ENCODE measurements at regions not wholly inside any gene's neighbourhood (a gene's known extent, or its start where the extent isn't known, plus 50 kb on each side); places are given as distances from the start of the nearest gene placed in this dataset.
"Not testable (repeated sequence)": the region's sequence is repeated elsewhere in the genome, so short reads cannot be mapped to it uniquely, and the experiment has no call there.

DNA sequence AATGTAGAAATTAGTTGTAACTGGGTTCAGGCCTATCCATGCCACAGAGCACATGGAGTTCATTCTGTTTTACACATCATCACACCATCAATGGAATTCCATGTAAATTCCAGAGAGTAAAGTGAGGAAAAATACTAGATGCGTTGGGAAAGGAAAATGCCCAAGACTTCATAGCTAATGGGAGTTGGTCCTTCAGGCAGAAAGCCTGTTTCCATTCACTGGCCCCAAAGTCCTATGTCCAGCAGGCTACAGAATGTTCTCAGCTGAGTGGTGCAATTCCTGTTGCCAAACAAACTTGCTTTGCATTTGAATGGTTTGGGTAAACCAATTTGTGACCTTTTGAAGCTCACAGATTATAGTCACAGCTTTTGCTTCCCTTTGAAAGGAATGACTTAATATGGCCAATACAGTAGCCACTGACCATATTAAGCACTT, 164.6 kb upstream of the PFN2 start:
- DNase-seq = no peak

DNA sequence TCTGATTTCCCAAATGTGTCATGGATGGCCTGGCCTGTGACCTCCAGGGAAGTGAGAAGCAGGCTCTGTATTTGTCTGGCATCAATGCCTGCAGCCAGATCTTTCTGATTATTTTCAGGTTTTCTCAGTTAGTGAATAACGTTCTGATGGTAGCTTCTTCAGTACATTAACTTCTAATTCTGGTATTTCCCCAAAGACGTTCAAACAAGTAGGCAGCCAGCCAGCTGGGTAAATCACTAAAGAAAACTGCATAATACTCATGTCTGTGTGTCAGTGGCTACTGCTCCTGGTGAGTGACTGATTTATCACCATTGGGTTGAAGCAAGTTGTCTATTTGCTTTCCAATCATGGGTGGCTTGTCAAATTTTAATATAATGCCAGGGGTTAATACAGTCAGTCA, 162.6 kb upstream of the PFN2 start:
- peak in 1 of 56 donors; percentile 13 for DNase-seq

DNA sequence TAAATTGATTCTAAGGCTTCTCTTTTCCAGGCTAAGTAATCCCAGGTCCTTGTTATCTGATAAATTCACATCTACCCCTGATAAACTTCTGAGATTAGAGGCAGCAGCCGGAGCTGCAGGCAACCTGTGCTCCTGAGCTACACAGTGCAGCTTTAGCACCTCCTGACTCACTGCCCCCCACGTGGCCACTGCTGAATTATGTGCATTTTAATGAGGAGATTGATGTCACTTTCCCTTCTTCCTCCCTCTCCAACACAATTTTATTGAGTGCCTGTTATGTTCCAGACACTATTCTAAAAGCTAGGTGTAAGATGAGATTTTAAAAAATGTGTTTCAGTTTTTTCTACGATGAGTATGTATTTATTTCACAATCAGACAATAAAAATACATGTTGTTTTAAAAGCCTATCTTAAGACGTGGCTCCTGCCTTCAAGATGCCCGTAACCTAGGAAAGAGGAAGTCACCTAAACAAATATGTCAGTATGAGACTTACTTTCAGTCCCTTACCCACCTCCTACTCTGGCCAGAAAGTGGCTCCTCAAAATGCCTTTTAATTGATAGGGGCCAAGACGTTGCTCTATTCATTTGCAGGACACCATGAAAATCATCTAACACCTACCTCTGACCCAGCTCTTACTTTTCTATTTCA, 161.5 kb upstream of the PFN2 start:
- DNase-seq = no peak

DNA sequence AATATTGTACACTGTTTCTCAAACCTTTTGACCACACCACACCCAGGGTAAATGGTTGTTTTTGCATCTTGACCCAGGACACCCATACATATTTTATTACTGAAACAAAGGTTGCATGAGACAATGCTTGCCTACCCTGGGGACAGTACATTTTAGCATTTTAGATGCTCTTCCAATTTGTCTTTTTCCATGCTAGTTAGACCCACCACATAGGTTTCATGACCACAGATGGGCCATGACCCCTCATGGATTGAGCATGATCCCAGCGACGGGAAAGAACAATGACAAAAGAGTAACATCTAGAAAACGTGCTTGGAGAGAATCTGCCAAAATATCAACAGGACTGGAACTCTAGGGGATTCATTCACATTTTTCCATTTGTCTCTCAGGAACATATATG, 161.0 kb upstream of the PFN2 start:
- no peak for DNase-seq

DNA sequence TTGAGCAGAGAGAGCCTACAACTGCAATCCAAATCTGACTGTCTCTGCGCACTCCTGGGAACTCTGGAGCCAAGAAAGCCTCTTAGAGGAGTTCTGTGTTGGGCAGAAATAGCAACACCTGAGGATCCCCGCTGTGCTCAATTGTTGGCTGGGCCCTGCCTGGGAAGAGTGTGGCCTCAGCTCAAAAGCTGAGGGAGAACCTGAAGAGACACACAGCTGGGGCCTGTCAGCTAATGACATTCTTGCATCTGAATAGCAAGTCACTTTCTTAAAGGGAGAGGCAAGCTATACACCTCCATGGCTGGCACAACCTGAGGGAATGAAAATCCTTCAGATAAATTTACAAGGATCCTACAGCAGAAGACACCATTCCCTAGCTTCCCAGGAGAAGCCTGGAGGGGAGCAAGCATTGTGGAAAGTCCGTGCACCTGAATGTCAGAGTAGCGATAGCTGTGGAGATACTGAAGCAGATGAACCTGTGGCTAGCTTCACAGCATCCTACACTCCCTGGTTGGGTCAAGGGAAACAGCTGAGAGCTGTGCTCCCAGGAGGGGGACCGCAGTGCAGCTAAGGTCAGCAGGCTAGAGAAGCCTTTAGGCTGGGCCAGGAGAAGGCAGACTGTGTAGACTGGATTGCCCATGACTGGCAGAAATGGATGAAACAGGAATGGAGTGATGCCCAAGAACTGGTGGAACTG, 159.9 kb upstream of the PFN2 start:
- DNase-seq = no peak

DNA sequence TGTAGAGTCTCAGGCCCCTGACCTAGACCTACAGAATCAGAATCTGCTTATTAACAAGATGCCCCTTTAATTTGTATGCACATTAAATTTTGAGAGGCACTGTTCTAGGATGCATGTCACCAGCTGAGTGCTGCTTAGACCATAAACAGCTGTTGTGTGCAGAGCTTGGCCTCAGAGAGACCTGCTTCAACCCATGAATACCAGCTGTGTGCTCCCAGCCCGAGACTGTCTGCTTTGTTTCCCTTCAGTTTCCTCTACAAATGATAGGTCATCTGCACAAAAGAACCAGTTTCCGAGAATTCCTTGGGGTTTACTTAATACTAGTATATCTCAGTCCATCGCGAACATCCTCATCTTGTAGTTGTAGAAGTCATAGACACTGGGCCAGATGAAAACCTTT, 158.5 kb upstream of the PFN2 start:
- DNase-seq = peak in 1 of 56 donors; percentile 2

DNA sequence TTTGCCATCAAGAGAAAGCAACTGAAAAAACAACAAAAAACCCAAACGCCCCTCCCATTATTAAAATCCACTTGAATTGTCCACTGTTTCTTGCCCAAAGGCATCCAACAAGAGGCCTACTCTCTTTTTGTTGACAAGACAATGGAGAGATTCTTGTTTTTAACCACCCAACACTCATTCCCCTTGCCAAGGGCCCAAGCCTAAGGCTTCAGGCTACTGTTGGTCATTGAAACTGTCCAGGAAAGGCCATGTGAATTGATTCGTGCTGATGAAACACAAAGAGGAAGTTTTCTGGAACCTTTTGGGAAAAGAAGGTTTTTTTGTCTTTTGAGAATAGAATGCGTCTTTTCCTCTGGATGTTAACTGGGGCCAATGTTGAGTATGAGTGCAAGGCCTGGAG, 157.4 kb upstream of the PFN2 start:
- peak in 22 of 56 donors; percentile 2 to 62 (median 20) for DNase-seq

DNA sequence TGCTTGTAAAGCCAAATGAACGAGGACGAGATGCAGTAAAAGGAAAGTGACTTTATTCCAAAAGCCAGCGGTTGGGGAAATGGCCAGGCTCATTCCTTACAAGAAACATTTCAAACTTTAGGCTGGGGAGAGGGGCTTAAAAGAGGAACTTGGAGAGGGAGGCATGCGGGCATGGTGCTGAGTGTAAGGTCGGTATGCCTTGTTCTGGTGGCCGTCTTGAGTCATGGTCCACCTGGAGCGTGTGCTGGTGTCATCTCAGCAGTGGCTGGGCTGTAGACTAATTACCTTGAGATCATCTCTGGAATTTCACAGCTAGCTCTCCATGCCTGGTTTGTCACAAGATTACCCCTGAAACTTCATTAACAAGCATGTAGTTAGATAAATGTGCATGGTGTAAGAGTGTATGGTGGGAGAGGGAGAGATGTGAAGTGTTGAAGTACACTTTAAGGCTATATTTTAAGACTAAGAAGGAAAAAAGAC, 156.4 kb upstream of the PFN2 start:
- DNase-seq = no peak

DNA sequence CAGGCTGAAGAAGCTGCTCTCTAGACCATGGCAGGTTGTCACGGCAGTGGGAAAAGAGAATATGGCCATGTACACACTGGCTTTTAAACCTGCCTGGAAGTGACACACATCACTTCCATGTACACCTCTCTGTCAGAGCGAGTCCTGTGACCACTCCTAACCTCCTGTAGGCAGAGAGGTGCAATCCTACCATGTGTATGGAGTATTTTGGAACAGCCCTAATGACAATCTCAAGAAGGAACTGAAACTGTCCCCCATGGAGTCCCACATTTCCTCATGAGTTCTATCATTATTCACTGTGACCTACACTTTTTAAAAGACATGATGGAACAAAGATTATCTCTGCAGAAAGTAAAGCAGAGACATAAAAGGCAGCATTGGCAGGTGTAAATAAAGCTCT, 153.4 kb upstream of the PFN2 start:
- no peak for DNase-seq

DNA sequence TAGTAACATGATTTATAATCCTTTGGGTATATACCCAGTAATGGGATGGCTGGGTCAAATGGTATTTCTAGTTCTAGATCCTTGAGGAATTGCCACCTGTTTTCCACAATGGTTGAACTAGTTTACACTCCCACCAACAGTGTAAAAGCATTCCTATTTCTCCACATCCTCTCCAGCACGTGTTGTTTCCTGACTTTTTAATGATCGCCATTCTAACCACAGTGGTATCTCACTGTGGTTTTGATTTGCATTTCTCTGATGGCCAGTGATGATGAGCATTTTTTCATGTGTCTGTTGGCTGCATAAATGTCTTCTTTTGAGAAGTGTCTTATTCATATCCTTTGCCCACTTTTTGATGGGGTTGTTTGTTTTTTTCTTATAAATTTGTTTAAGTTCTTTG, 152.6 kb upstream of the PFN2 start:
- not testable (repeated sequence) for DNase-seq

DNA sequence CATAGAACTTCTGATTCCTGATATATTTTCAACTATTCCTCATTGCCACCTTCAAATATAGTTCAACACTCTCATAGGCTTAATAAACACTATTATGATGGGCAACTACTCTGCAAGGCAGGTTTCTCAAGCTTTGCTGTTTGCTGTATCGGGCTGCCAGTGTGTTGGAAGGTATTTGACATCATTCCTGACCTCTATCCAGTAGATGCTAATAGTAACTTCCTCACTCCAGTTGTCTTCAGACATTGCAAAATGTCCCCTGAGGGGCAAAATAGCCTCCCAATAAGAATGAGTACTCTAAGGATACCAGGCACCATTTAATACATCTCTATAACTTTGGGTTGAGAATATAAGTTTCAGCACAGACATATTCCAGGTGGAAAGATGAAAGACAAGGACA, 147.5 kb upstream of the PFN2 start:
- no peak for DNase-seq

DNA sequence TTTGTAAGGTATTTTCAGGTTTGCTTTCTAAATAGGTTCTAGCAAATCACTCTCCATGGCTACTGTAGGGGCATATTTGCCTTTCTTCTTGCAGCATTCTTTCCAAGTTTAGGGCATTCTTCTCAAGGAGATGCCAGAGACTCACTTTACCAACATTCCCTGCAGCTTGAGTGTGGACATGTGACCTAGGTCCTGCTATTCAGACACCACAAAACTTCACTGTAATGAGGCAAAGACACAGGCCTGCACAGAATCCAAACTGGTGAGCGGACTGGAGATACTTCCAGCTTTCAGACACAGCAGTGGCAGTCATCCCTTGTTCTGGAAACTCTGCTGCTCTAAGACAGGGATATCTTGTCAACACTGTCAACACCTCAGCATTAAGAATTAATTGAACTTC, 146.4 kb upstream of the PFN2 start:
- no peak for DNase-seq

DNA sequence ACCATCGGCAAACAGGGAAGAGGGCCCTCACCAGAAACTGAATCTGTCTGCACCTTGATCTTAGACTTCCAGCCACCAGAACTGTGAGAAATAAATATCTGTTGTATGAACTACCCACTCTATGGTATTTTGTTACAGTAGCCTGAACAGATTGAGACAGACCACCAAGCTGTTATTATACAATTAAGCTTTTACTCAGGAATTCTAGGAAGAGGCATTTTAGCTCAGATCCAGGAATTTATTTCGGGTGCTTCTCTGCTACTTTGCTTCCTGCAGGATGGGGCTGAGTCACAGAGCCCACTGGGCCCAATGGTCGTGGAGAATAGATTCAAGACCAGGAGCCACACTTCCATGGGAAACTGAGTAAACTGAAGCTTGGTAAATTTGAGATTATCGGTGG, 145.5 kb upstream of the PFN2 start:
- DNase-seq = no peak

DNA sequence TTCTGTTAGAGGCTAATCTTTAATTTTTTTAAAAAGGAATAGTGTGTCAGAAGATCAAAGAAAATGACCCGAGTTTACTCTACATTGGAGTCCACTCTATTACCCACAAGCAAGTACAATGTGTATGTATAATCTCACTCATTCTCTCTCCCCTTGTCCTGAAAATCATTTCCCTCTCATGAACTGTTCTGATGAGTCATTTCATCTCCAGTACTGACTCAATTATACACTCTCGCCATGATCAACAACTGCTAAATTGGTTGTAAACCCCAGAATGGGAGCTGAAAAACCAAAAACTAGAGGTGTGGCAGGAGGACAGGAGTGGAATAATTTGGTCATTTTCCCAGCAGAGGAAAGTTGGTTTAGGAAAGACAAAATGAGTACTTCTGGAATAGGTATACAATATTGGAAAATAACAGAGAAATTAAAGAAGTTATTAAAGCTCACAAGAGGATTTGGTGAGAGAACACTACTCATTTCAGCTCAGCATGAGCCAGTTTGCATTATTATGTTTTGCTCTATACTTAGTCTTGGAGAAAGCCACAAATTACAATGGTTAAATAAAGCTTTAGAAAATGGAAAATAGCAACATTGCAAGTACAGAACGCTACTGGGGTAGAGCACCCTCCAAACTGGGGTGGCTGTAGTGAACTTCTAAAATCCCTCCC, 144.3 kb upstream of the PFN2 start:
- no peak for DNase-seq

DNA sequence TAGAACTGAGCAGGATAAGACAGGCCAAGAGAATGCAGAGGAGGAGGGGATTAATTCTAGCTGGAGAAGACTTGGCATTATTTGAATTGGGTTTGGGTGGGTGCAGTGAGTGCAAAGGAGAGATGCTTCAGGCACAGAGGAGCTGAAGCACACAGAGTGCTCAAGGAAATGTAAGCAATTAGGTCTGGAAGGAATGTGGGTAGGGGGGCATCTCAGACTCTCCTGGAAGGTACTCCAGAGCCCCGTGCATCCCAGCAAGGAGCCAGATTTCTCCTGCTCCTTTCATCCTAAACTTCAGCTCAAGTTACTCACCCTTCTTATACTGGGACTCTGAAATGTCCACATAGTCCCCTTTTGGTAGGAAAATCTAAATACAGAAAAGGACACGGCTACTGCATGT, 143.6 kb upstream of the PFN2 start:
- DNase-seq = no peak

DNA sequence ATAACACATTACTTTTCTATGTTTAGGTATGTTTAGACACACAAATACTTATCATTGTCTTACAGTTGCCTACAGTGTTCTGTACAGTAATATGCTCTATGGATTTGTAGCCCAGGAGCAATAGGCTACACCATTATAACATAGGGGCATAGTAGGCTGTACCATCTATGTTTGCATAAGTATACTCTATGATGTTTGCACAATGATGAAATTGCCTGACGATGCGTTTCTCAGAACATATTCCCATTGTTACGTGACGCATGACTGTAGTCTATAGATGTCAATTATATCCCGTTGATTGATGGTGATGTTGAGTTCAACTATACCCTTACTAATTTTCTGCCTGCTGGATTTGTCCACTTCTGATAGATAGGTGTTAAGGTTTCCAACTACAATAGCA, 139.4 kb upstream of the PFN2 start:
- DNase-seq = no peak

DNA sequence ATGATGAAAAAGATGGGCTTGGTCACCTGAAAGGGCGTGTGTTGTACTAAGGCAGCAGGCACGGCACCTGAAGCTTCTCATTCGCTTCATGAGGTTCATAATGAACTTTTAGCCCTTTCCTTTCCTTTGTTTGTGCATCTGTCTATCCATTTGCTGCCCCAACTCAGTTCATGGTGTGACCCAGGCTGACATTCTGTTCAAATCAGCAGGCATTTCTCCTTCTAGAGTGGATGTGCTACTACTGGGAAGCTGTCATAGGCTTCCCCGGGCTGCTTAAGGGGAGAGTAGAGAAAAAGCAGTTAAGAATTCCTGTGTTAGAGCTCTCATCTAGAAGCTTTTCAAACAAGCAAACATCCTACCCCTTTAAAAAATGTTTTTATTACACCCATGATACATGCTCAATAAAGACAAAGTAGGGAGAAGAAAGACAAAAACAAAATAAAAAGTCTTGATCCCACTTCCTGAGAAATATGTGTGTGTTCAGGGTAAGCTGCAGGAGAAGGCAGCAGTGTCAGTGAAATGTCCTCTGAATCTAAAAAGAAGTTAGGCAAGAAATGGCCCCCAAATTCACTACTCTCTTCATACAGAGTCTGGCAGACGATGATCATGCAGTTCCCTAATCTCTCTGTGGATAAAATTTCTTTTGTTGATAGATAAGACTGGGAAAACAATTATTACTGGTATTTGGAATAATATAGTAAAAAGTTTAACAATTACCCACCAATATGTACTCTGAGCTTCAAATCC, 136.9 kb upstream of the PFN2 start:
- no peak for DNase-seq

DNA sequence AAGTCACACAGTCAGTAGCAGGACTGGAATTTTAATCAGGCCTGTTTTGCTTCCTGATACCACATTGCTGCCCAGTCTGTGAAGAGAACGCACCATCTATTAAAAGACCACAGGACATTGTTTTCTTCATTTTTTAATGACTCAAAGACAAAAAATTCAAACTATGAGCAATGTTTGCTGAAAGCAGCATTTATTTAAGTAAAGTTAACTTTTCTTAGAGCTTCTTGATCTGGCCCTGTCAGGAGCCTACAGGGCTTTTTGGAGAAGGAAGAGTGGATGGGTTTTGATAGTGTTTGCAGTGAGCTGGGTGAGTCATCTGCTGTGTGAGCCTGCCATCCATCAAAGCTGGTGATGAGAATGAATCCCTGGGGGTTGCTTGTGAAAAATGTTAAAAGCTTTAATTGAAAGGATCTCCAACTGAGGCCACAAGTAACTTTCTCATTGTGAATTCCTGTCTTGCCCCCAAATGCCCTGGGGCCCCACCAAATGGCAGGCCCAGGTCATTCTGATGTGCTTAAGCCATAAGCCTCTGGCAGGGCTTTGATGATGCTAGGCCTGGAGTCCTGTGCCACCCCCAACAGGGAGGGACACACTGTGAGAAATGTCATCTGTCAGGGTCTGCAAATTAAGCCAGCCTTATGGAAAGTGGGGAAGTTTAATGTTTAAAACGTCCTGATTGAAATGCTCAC, 136.2 kb upstream of the PFN2 start:
- no peak for DNase-seq

DNA sequence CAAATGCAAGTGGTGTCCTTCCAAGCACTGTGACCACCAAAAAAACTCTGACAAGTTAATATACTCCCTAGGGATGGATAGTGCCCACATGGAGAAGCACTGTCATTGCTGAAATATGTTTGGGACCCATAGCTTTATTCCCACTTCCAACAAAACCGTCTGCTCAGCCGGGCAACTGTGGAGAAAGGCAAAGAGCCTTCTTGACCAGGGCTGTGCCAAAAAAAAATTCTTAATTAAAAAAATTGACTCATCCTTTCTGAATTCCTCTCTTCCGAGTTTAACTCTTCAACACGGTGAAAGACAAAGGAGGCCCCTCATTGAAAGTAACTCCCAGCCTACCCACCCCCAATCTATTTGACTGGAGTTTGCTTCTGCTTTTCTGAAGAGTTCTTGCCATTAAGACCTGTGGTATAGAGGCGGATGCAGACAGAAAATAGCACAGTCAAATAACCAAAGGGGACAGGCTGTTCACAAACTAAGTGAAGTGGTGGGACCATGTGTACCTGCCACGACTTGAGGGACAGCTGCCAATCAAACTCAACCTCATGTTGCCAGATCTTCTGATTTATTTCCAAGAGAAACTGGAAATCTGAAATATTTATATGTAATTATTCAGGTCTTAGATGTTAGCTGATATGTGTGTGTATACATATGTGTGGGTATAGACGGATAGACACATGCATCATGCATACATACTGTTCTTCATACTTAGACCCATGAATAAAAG, 135.4 kb upstream of the PFN2 start:
- no peak for DNase-seq

DNA sequence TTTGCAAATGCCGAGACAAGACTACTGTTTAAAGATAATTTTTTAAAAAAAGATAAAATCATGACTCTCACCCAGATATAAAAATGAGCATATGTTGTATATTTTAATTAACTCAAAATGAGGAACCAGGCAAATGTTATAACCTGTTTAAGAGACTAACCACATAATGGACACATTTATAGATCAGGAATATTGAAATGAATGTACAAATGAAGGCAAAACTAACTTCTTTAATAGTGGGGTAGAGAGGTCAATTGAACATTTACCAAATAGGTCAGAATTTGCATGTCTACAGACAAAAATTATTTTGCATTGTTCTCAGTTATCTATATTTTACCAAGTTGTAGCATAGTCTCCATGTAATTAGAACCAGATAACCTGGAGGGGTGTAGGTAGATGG, 134.3 kb upstream of the PFN2 start:
- DNase-seq = no peak

DNA sequence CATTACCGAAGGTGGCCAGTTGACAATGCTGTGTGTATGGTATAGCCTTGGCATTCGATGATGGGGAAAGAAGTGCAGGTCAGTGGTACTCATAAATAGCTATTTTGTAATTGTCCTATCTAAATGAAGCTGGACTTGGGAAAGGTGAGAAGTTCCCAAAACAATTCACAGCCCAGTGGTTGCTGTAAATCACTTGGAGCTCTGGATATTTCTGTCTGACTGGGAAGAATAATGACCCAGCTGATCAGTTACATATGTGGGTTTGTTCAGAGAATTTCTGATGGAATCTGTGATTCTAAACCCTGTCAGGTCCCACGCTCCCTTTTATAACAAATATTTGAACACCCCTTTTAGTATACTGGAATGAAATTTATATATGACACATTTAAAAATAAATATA, 133.9 kb upstream of the PFN2 start:
- no peak for DNase-seq

Measured in amygdala (tissue), 56 donors.